ENCODE measurements at regions not wholly inside any gene's neighbourhood (a gene's known extent, or its start where the extent isn't known, plus 50 kb on each side); places are given as distances from the start of the nearest gene placed in this dataset.
"Not testable (repeated sequence)": the region's sequence is repeated elsewhere in the genome, so short reads cannot be mapped to it uniquely, and the experiment has no call there.

- no peak for DNase-seq (ENCODE audit: low spot score)
These were observed 191.3 kb downstream of the UBE3A start for GRCh38 chr15:25247407-25248038.

GRCh38 chr15:25248087-25248486 lies 190.7 kb downstream of the UBE3A start:
- not testable (repeated sequence) for DNase-seq (ENCODE audit: low spot score)

DNA sequence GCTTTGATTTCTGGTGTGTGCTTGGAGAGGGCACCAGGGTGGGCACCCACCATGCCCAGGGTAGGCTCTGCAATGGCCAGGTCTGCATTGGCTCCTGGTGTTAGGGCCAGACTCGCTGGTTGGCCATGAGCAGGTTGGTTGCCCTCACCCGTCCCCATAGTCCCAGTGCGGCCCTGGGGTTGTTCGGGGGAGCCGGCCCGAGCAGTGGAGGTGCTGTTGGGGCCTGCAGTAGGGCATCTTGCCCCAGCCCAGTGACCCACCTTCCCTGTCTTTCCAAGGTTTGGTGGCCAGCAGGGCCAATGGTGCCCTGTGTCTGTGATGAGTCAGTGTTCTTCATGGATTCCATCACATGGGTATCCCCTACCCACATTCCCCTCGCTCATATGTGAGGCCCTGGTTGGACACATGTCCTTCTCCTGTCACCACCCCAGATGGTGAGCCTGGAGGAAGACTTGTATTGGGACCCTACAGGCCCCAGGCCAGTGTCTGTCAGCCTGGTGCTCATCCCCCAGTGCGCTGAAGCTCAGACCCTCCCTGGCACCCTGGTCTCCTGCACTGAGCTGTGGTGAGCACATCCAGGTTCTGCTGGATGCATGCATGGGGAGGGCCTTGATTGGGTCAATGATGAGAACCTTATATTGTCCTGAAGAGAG lies 190.1 kb downstream of the UBE3A start:
- no peak for DNase-seq (ENCODE audit: low spot score)

- no peak for DNase-seq (ENCODE audit: low spot score)
These were observed 189.4 kb downstream of the UBE3A start for GRCh38 chr15:25249236-25250010.

- DNase-seq (ENCODE audit: low spot score), result no peak
These were observed 188.7 kb downstream of the UBE3A start for GRCh38 chr15:25250011-25250596.

- no peak for DNase-seq (ENCODE audit: low spot score)
These were observed 187.8 kb downstream of the UBE3A start for GRCh38 chr15:25250906-25251622.

- no peak for DNase-seq (ENCODE audit: low spot score)
These were observed 187.0 kb downstream of the UBE3A start for GRCh38 chr15:25251700-25252390.

GRCh38 chr15:25253048-25253973 lies 185.5 kb downstream of the UBE3A start:
- not testable (repeated sequence) for DNase-seq (ENCODE audit: low spot score)

DNA sequence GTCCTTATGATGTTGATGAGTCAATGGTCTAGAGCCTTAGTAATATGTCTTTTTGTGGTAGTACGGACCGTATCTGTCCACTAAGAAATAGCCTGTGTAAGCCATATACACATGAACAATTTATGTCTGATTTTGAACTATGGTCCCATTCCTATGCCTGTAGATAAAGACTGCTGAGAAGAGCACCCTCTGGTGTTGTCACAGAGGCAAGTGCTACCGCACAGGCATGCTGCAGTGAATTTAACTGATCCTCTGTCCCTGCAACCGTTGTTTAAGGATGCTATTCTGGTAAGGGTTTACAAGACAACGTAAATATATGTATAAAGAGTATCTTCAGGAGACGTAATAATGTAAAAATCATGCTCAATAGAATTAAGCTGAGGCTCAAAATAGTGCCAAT lies 170.7 kb downstream of the UBE3A start:
- DNase-seq (ENCODE audit: low spot score), result no peak

Measured in kidney tubule cell (primary cell).